Upper lobe of left lung (tissue), 6 donors: ENCODE measurements at regions not wholly inside any gene's neighbourhood (a gene's known extent, or its start where the extent isn't known, plus 50 kb on each side); places are given as distances from the start of the nearest gene placed in this dataset.

Experiments used
- ATAC-seq, 2 donors: fragments of 200-7000 bp; cut with Tn5 transposase; one replicate each; pipeline ENCODE4 v1.9.1; 2022; ENCODE audit warnings: mild to moderate bottlenecking in 2 of 2, moderate library complexity in 2 of 2; ENCODE audit not compliant: low FRiP score in 2 of 2
- DNase-seq, 2 donors: peaks; one replicate each; pipeline ENCODE4 v3.0.0-alpha.2; 2019 to 2020
- H3K27ac ChIP-seq, 4 donors: fragments of 200-600 bp; sonication (generic); one replicate each; pipeline ENCODE4 v1.5.1; 2016 to 2019
- H3K27me3 ChIP-seq, 4 donors: fragments of 200-600 bp; sonication (generic); one replicate each; pipeline ENCODE4 v1.5.1; 2017 to 2019
- H3K36me3 ChIP-seq, 4 donors: fragments of 200-600 bp; sonication (generic); one replicate each; pipeline ENCODE4 v1.5.1; 2016 to 2019
- H3K4me1 ChIP-seq, 4 donors: fragments of 200-600 bp; sonication (generic); one replicate each; pipeline ENCODE4 v1.5.1; 2018 to 2019
- H3K4me3 ChIP-seq, 4 donors: fragments of 200-600 bp; sonication (generic); one replicate each; pipeline ENCODE4 v1.5.1; 2017 to 2019; ENCODE audit warnings: mild to moderate bottlenecking in 2 of 4, moderate library complexity in 1 of 4
- H3K9me3 ChIP-seq, 4 donors: fragments of 200-600 bp; sonication (generic); one replicate each; pipeline ENCODE4 v1.5.1; 2018 to 2019
- CTCF ChIP-seq, 6 experiments: fragments of 450-650 bp in 4 of 6; fragments of 200-600 bp in 2 of 6; sonication (generic) in 2 of 6; IDR thresholded peaks; one replicate each; pipeline ENCODE4 v1.5.1; 2016 to 2019; ENCODE audit warnings: antibody characterized with exemption in 6 of 6
- EP300 ChIP-seq, 4 donors: sonication (generic); formaldehyde crosslinking; IDR thresholded peaks; one replicate each; pipeline ENCODE4 v1.5.1; 2017; ENCODE audit warnings: antibody characterized with exemption in 4 of 4, control low read depth in 2 of 4
- POLR2A ChIP-seq, 4 donors: fragments of 450-650 bp; IDR thresholded peaks; one replicate each; pipeline ENCODE4 v1.5.1; 2016 to 2017; ENCODE audit warnings: antibody characterized with exemption in 4 of 4, mild to moderate bottlenecking in 2 of 4
- POLR2AphosphoS5 ChIP-seq, 2 donors: sonication (generic); formaldehyde crosslinking; IDR thresholded peaks; one replicate each; pipeline ENCODE4 v1.5.1; 2017; ENCODE audit warnings: antibody characterized with exemption in 2 of 2
- WGBS, 2 donors: methylation state at CpG; one replicate each; pipeline ENCODE4 v1.1.5; 2017 to 2018; 5-methylcytosine and 5-hydroxymethylcytosine counted together
- donor health status: DM: no; HTN: no; CAD: no; lungs with moderate emphysema.
- donor health status: DM: no; HTN: yes; CAD: no; lungs with severe emphysema.

GRCh38 chr17:12523244-12523643, 142.4 kb upstream of the MYOCD start:
- peaks cover 0 to 3% (median 0%) of the 10 kb centered on the region in 4 donors for H3K4me1 ChIP-seq
- H3K27me3 ChIP-seq = no peaks in the 10 kb centered on the region
- TF ChIP-seq CTCF (IDR thresholded peaks at IDR 0.05) (no peak), POLR2A (IDR thresholded peaks at IDR 0.05) (no peak), EP300 (IDR thresholded peaks at IDR 0.05) (no peak), POLR2AphosphoS5 (IDR thresholded peaks at IDR 0.05) (no peak)
- no peak overlapping the region for H3K4me3 ChIP-seq
- no peak overlapping the region for H3K27ac ChIP-seq
- WGBS, 2 donors = 67 to 74% methylated on average over 5 of the region's 5 CpGs
- ATAC-seq (no peak), DNase-seq (no peak)
- H3K9me3 ChIP-seq = no peaks in the 10 kb centered on the region
- H3K36me3 ChIP-seq = no peaks in the 10 kb centered on the region

GRCh38 chr17:12528036-12528435, 137.7 kb upstream of the MYOCD start:
- Histone ChIP-seq H3K4me3 (no peak overlapping the region), H3K27ac (no peak overlapping the region), H3K9me3 (no peaks in the 10 kb centered on the region), H3K27me3 (no peaks in the 10 kb centered on the region), H3K36me3 (no peaks in the 10 kb centered on the region), H3K4me1 (peaks cover 0 to under 1% (median 0%) of the 10 kb centered on the region in 4 donors)
- 86 to 91% methylated on average over 3 of the region's 3 CpGs for WGBS, 2 donors
- DNase-seq (no peak), ATAC-seq (no peak)
- no peak for TF ChIP-seq POLR2AphosphoS5 (IDR thresholded peaks at IDR 0.05)
- no peak for TF ChIP-seq EP300 (IDR thresholded peaks at IDR 0.05)
- TF ChIP-seq POLR2A (IDR thresholded peaks at IDR 0.05) = no peak
- no peak for TF ChIP-seq CTCF (IDR thresholded peaks at IDR 0.05)

GRCh38 chr17:12530161-12530560, 135.5 kb upstream of the MYOCD start:
- DNase-seq = no peak
- no peaks in the 10 kb centered on the region for H3K27me3 ChIP-seq
- TF ChIP-seq POLR2A (IDR thresholded peaks at IDR 0.05) = no peak
- no peak for TF ChIP-seq EP300 (IDR thresholded peaks at IDR 0.05)
- TF ChIP-seq POLR2AphosphoS5 (IDR thresholded peaks at IDR 0.05) = no peak
- no peak for TF ChIP-seq CTCF (IDR thresholded peaks at IDR 0.05)
- H3K9me3 ChIP-seq = no peaks in the 10 kb centered on the region
- no peak for ATAC-seq
- H3K27ac ChIP-seq = no peak overlapping the region
- H3K36me3 ChIP-seq = no peaks in the 10 kb centered on the region
- whole genome bisulfite sequencing, 2 donors = 76 to 77% methylated on average over 4 of the region's 4 CpGs
- no peak overlapping the region for H3K4me3 ChIP-seq
- no peaks in the 10 kb centered on the region for H3K4me1 ChIP-seq

- no peaks in the 10 kb centered on the region for H3K36me3 ChIP-seq
- no peaks in the 10 kb centered on the region for H3K27me3 ChIP-seq
- no peak overlapping the region for H3K4me3 ChIP-seq
- ATAC-seq (peak in 1 of 2 donors; percentile 57), DNase-seq (peak in 1 of 2 donors; percentile 30)
- TF ChIP-seq POLR2A (IDR thresholded peaks at IDR 0.05) (no peak), POLR2AphosphoS5 (IDR thresholded peaks at IDR 0.05) (no peak), EP300 (IDR thresholded peaks at IDR 0.05) (no peak), CTCF (IDR thresholded peaks at IDR 0.05) (no peak)
- H3K9me3 ChIP-seq = no peaks in the 10 kb centered on the region
- 60 to 63% methylated on average over 3 of the region's 3 CpGs for WGBS, 2 donors
- H3K4me1 ChIP-seq = no peaks in the 10 kb centered on the region
- H3K27ac ChIP-seq = no peak overlapping the region
Observed at GRCh38 chr17:12536021-12536420, 129.7 kb upstream of the MYOCD start.

GRCh38 chr17:12536472-12536871, 129.2 kb upstream of the MYOCD start:
- Histone ChIP-seq H3K27ac (no peak overlapping the region), H3K36me3 (no peaks in the 10 kb centered on the region), H3K4me1 (no peaks in the 10 kb centered on the region), H3K27me3 (no peaks in the 10 kb centered on the region), H3K9me3 (no peaks in the 10 kb centered on the region), H3K4me3 (no peak overlapping the region)
- 22 to 61% methylated on average over 1 of the region's 1 CpG for WGBS, 2 donors
- no peak for ATAC-seq
- DNase-seq = no peak
- TF ChIP-seq CTCF (IDR thresholded peaks at IDR 0.05) (no peak), EP300 (IDR thresholded peaks at IDR 0.05) (no peak), POLR2AphosphoS5 (IDR thresholded peaks at IDR 0.05) (no peak)
